ENCODE measurements at regions not wholly inside any gene's neighbourhood (a gene's known extent, or its start where the extent isn't known, plus 50 kb on each side); places are given as distances from the start of the nearest gene placed in this dataset.
A peak's percentile ranks its signal among the peaks of the same experiment; 100 is the strongest.

DNA sequence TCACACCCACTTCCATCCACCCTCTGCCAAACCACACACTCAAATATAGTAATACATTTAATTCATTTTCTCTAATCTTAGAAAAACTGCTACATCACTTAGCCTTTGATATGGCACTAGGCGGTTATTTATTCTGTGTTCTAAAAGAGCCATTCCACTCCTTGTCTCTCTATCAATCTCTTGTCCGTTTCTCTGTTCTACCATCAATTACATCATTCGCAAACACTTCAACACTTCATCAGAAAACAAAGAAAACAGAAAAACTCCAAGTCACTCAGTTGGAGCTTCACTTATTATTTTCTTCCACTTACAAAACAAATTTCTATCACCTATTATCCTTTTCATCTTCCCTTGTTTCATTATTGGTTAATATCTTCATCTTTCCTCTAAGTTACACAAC is 1523.0 kb downstream of the KCNT2 start:
- no peak for DNase-seq (ENCODE audit: low read depth in 2 of 2)

- peak; percentile 32 to 37 for DNase-seq (ENCODE audit: low read depth in 2 of 2)
These were observed 1526.1 kb downstream of the KCNT2 start for GRCh38 chr1:195082183-195082582.

DNA sequence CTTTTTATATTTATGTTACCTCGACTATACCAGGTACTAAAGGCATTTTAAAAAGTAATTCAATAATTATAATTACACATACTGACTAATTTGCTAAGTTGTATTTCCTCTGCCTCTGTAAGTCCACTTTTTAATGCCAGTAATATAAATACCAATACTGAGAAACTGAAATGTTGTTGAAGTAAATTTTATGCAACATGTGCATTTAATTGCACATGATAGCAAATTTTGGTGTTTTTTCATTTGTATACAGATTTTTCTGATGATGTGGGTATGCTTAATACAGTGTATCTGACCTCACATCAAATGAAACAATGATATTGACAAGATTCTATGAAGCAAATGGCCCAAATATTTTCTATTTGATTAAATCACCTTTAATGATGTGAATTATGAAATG is 1531.6 kb downstream of the KCNT2 start:
- no peak for DNase-seq (ENCODE audit: low read depth in 2 of 2)

DNA sequence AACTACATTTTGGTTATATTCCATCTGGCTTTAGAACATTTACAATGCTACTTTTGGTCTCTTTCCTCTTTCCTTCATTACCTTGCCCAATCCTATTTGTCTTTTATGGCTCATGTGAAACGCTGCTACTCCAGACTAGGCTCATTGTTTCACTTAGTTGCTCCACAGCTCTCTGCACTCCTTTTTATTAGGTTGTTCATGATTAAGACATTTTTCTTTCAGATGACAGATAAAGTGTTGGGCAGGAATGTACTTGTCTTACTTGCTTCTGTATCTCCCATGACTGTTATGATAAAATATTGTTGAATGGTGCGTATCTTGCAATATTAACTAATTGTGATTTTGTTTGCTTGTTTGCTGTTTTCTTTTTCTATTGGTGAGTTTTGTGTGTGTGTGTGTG is 1532.3 kb downstream of the KCNT2 start:
- DNase-seq (ENCODE audit: low read depth in 2 of 2), result no peak

- no peak for DNase-seq (ENCODE audit: low read depth in 2 of 2)
These were observed 1536.8 kb downstream of the KCNT2 start for GRCh38 chr1:195071461-195071860.

- DNase-seq (ENCODE audit: low read depth in 2 of 2), result no peak
These were observed 1542.8 kb downstream of the KCNT2 start for GRCh38 chr1:195065437-195065836.

- no peak for DNase-seq (ENCODE audit: low read depth in 2 of 2)
These were observed 1543.9 kb downstream of the KCNT2 start for GRCh38 chr1:195064358-195064757.

GRCh38 chr1:195054217-195054687 is 1554.0 kb downstream of the KCNT2 start:
- no peak for DNase-seq (ENCODE audit: low read depth in 2 of 2)

GRCh38 chr1:195053478-195053877 is 1554.8 kb downstream of the KCNT2 start:
- no peak for DNase-seq (ENCODE audit: low read depth in 2 of 2)

DNA sequence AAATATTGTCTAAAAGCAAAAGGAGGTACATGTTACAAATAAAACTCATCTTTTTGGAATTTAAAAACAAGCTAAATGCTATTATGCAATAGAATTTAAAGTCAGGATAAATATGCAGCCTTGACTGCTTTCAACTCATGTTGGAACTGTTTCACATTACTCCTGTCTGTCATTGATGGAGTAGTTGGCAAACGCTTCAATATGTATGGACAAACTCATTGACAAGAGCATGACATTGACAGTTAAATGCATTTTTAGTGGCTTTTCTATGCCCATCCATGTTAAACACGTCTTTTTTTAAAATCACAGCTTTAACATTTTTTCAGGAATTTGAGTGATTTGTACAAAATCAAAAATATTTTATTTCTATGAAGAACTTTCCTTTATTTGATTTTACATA is 1560.5 kb downstream of the KCNT2 start:
- DNase-seq (ENCODE audit: low read depth in 2 of 2), result no peak

DNA sequence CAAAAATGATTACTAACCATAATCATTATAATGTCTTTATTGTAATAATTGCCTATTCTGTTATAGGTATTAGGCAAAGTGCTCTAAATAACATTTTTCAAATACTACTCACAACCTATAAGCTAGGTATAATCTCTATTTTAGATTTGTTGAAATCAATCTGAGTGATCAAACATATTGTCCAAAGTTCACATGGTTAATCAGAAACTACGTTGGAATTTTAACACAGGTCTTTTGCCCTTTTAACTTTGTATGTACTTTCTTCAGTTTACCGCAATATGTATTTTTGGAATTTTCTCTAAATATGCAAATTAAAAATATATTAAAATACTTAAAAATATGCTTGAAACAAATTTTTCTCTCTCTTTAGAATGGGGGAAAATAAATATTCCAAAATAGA is 1563.2 kb downstream of the KCNT2 start:
- no peak for DNase-seq (ENCODE audit: low read depth in 2 of 2)

DNA sequence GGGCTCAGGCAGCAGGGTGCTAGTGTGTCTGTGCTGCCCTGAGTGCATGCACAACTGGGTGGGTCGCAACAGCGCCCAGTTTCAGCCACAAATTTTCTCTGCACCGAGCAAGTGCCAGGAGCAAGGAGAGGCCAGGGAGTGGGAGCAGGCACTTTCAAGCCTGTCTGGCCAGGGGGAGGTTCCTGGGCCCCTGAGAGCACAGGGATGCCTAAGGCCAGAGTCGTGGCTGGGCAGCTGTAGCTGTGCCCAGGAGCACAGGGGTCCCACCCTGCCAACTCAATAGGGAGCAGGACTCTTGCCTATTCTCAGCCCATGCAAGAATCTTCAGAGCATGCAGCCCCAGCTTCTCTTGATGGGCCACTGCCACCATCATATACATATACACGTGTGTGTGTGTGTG is 1577.4 kb downstream of the KCNT2 start:
- DNase-seq (ENCODE audit: low read depth in 2 of 2), result no peak

GRCh38 chr1:195026792-195027191 is 1581.4 kb downstream of the KCNT2 start:
- no peak for DNase-seq (ENCODE audit: low read depth in 2 of 2)

DNA sequence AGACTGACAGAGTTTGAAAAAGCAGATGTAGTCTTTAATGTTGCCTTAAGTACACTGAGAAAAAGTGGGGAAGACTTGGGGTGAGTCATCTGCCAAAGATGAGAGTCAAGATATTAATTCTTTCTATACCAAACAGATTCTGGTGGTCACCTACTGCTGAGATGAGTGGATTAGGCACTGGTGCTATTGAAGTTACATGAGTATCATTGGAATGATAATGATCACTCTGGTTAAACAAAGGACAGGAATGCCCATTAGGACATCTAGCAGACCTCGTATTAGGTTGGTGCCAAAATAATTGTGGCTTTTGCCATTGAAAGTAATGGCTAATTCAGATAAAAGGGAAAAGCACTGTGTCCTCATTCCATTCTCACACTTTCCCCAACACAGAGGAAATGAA is 1588.9 kb downstream of the KCNT2 start:
- DNase-seq (ENCODE audit: low read depth in 2 of 2), result peak; percentile 8 to 11

DNA sequence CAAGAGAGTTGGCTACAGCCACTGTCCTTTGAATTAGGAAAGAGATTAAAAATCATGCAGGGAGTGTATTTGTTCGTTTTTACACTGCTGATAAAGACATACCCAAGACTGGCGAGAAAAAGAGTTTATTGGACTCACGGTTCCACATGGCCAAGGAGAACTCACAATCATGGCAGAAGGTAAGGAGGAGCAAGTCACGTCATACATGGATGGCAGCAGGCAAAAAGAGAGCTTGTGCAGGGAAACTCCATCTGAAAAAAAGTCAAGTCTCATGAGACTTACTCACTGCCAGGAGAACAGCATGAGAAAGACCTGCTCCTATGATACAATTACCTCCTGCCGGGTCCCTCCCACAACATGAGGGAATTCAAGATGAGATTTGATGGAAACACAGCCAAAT is 1595.2 kb downstream of the KCNT2 start:
- no peak for DNase-seq (ENCODE audit: low read depth in 2 of 2)

- DNase-seq (ENCODE audit: low read depth in 2 of 2), result no peak
These were observed 1602.9 kb downstream of the KCNT2 start for GRCh38 chr1:195005338-195005737.

GRCh38 chr1:194990483-194990882 is 1617.8 kb downstream of the KCNT2 start:
- no peak for DNase-seq (ENCODE audit: low read depth in 2 of 2)

GRCh38 chr1:194975913-194976312 is 1632.3 kb downstream of the KCNT2 start:
- DNase-seq (ENCODE audit: low read depth in 2 of 2), result no peak

- no peak for DNase-seq (ENCODE audit: low read depth in 2 of 2)
These were observed 1639.3 kb downstream of the KCNT2 start for GRCh38 chr1:194968916-194969315.

- DNase-seq (ENCODE audit: low read depth in 2 of 2), result no peak
These were observed 1648.4 kb downstream of the KCNT2 start for GRCh38 chr1:194959795-194960194.

DNA sequence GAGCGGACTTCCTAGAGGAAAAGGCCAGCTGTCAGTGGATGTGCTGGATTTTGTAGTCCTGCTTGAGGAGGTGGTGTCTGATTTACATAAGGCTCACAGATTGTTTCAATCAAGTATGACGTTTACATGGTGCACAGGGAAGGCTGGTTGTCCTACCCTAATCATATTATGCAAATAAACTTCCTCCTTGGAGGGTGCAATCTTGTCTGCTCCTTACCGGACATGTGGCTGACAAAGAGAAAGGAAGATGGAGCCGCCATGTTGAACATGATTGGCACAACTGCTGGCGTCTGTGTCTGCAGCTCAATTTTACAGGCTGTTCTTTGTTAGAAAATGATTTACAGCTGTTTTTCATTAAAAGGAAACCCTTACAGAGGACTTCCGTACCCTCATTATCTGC is 1656.1 kb downstream of the KCNT2 start:
- no peak for DNase-seq (ENCODE audit: low read depth in 2 of 2)

GRCh38 chr1:194950584-194950983 is 1657.7 kb downstream of the KCNT2 start:
- no peak for DNase-seq (ENCODE audit: low read depth in 2 of 2)

DNA sequence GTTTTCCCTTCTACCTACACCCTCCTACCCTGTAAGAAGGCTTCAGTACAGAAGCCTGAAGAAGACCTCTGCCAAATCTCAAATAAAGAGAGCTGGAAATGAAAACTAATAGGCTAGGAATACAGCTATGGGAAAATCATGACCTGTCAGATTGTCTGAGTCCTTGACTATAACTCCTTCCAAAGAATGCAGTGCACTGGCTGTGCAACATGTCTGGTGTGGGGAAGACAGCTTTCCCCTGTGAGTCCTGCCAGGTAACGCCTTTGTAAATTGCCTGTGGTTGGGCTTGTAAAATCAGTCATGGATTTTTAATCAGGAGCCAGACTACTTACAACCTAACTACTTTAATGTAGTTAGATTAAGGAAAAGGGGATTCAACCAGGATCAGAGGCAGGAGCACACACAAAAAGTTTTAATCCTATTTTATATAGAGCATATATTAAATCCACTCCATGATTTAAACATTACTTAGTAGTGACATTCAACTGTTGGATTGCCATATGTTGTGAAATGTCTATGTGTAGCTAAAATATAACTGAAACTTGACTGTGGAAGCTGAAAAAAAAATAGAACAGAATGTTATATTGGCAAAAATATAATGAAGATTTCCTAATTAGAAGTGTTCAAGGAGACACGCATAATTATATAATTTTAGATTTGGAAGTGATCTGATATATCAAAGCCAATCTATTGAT is 1667.8 kb downstream of the KCNT2 start:
- no peak for DNase-seq (ENCODE audit: low read depth in 2 of 2)

GRCh38 chr1:194935864-194936263 is 1672.4 kb downstream of the KCNT2 start:
- DNase-seq (ENCODE audit: low read depth in 2 of 2), result no peak
